DMS153 treated with DMSO at 0.1 percent for 48 hours (cell line): ENCODE measurements at regions not wholly inside any gene's neighbourhood (a gene's known extent, or its start where the extent isn't known, plus 50 kb on each side); places are given as distances from the start of the nearest gene placed in this dataset.

Source experiments
- DNase-seq: peaks from one replicate; lab custom pipeline; 2025; ENCODE audit not compliant: unreplicated experiment; lab: John Stamatoyannopoulos, UW

- DNase-seq: no peak
Observed at GRCh38 chr4:89665662-89666061, 171.3 kb downstream of the SNCA start.

GRCh38 chr4:89664521-89664920 is 172.4 kb downstream of the SNCA start:
- DNase-seq: no peak

GRCh38 chr4:89661173-89661899 is 175.6 kb downstream of the SNCA start:
- no peak for DNase-seq

- DNase-seq: no peak
Observed at GRCh38 chr4:89660444-89661172, 176.4 kb downstream of the SNCA start.

GRCh38 chr4:89658701-89659024 is 178.3 kb downstream of the SNCA start:
- no peak for DNase-seq

- DNase-seq: no peak
Observed at GRCh38 chr4:89657931-89658700, 178.8 kb downstream of the SNCA start.

GRCh38 chr4:89653012-89653411 is 183.9 kb downstream of the SNCA start:
- no peak for DNase-seq

GRCh38 chr4:89645482-89645881 is 191.5 kb downstream of the SNCA start:
- no peak for DNase-seq

- DNase-seq: no peak
Observed at GRCh38 chr4:89641367-89641687, 195.6 kb downstream of the SNCA start.

- DNase-seq: no peak
Observed at GRCh38 chr4:89640620-89641366, 196.2 kb downstream of the SNCA start.

GRCh38 chr4:89639395-89639794 is 197.6 kb downstream of the SNCA start:
- no peak for DNase-seq

- no peak for DNase-seq
Observed at GRCh38 chr4:89625599-89626293, 211.2 kb downstream of the SNCA start.

GRCh38 chr4:89619206-89619962 is 217.6 kb downstream of the SNCA start:
- DNase-seq: no peak

GRCh38 chr4:89618151-89618550 is 218.8 kb downstream of the SNCA start:
- DNase-seq: no peak

- DNase-seq: no peak
Observed at GRCh38 chr4:89617317-89617716, 219.6 kb downstream of the SNCA start.

- no peak for DNase-seq
Observed at GRCh38 chr4:89616382-89616781, 220.6 kb downstream of the SNCA start.

GRCh38 chr4:89615051-89615450 is 221.9 kb downstream of the SNCA start:
- DNase-seq: no peak

GRCh38 chr4:89614155-89614554 is 222.8 kb downstream of the SNCA start:
- DNase-seq: no peak

- no peak for DNase-seq
Observed at GRCh38 chr4:89610236-89610635, 226.7 kb downstream of the SNCA start.

- DNase-seq: no peak
Observed at GRCh38 chr4:89609756-89610155, 227.2 kb downstream of the SNCA start.
